ENCODE measurements at regions not wholly inside any gene's neighbourhood (a gene's known extent, or its start where the extent isn't known, plus 50 kb on each side); places are given as distances from the start of the nearest gene placed in this dataset.

DNA sequence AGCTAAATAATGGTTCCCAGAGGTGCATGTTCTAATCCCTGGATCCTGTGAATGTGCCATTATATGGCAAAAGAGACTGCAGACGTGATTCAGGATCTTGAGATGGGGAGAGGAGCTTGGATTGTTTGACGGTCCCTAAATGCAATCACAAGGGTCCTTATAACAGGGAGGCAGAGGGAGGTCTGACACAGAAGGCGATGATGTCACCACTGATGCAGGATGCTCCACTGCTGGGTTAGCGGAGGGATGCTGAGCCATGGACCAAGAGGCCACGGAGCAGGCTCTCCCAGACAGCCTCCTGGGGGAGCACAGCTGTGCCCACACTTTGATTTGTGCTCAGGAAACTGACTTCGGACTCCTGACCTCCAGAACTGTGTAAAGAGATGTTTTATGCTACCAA lies 156.2 kb downstream of the UXS1 start (continued):
- TF ChIP-seq ZNF436 (CRISPR knock-in tag; IDR thresholded peaks at IDR 0.05) (no peak), SMARCC2 (IDR thresholded peaks at IDR 0.05; ENCODE audit: low read depth) (no peak), CBX8 (IDR thresholded peaks at IDR 0.05; ENCODE audit: borderline replicate concordance, extremely low read depth, low read depth, low read length, poor library complexity, severe bottlenecking) (no peak)

GRCh38 chr2:106037262-106037661 lies 156.8 kb downstream of the UXS1 start:
- in situ Hi-C loops (cut with MboI), result no loop called here
- Histone ChIP-seq H3K36me3 (ENCODE audit: control insufficient read depth, insufficient read depth, low read length) (no peaks in the 10 kb centered on the region), H3K4me3 (no peak overlapping the region), H3K4me1 (replicated peaks in 1 of 2; ENCODE audit: control insufficient read depth in 2 of 2, insufficient read depth in 2 of 2, low read length in 2 of 2) (no peaks in the 10 kb centered on the region), H3K27me3 (ENCODE audit: control insufficient read depth in 2 of 2, insufficient read depth in 2 of 2, low read length in 2 of 2) (peaks cover 0 to 18% of the 10 kb centered on the region in 2 experiments; a peak in 4 of 5 replicates), H3K9ac (ENCODE audit: insufficient read depth in 1 of 2, low read depth in 2 of 2, low read length in 2 of 2) (no peak overlapping the region), H2AFZ (ENCODE audit: low read depth, low read length) (no peak overlapping the region), H3K27ac (ENCODE audit: extremely low read depth, low read depth, low read length) (no peak overlapping the region), H3K79me2 (ENCODE audit: control insufficient read depth, insufficient read depth, low read length) (no peaks in the 10 kb centered on the region), H3K4me2 (ENCODE audit: insufficient read depth, low read length) (no peak overlapping the region), H3K9me3 (replicated peaks; ENCODE audit: control insufficient read depth, insufficient read depth, low read depth, low read length) (no peaks in the 10 kb centered on the region), H4K20me1 (replicated peaks; ENCODE audit: control insufficient read depth, insufficient read depth, low read length) (no peaks in the 10 kb centered on the region), H3K9me1 (ENCODE audit: control insufficient read depth, insufficient read depth, low read length) (no peaks in the 10 kb centered on the region)
- ChIA-PET POLR2A (interaction anchor here (0.8 kb wide), 1 partner anchor 1716 kb away, joined by 4 read pairs; no protein-coding TSS in a partner anchor), CTCF (ENCODE audit: low intra/inter-chr PET ratio) (no interaction called here)
- 0% methylated on average over 1 of the region's 1 CpG for WGBS (ENCODE audit: insufficient coverage, low coverage, missing lambda C conversion rate)
- ATAC-seq (no peak), DNase-seq (ENCODE audit: extremely low read depth in 1 of 4, low spot score in 3 of 4) (no peak), FAIRE-seq (no peak)
- no TSS peak for BruUV-seq (replicated peaks)
- intact Hi-C loops (cut with micrococcal nuclease), result no loop called here
- TF ChIP-seq, protein P1, sequence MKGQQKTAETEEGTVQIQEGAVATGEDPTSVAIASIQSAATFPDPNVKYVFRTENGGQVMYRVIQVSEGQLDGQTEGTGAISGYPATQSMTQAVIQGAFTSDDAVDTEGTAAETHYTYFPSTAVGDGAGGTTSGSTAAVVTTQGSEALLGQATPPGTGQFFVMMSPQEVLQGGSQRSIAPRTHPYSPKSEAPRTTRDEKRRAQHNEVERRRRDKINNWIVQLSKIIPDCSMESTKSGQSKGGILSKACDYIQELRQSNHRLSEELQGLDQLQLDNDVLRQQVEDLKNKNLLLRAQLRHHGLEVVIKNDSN (CRISPR knock-in tag; IDR thresholded peaks at IDR 0.05), result no peak
- TF ChIP-seq FOXK2 (conservative IDR thresholded peaks at IDR 0.05 in 1 of 2, IDR thresholded peaks at IDR 0.05 in 1 of 2; ENCODE audit: low read depth in 2 of 2), result no peak
- TF ChIP-seq, protein P2, sequence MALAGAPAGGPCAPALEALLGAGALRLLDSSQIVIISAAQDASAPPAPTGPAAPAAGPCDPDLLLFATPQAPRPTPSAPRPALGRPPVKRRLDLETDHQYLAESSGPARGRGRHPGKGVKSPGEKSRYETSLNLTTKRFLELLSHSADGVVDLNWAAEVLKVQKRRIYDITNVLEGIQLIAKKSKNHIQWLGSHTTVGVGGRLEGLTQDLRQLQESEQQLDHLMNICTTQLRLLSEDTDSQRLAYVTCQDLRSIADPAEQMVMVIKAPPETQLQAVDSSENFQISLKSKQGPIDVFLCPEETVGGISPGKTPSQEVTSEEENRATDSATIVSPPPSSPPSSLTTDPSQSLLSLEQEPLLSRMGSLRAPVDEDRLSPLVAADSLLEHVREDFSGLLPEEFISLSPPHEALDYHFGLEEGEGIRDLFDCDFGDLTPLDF (CRISPR knock-in tag; IDR thresholded peaks at IDR 0.05), result no peak
- TF ChIP-seq, protein P3, sequence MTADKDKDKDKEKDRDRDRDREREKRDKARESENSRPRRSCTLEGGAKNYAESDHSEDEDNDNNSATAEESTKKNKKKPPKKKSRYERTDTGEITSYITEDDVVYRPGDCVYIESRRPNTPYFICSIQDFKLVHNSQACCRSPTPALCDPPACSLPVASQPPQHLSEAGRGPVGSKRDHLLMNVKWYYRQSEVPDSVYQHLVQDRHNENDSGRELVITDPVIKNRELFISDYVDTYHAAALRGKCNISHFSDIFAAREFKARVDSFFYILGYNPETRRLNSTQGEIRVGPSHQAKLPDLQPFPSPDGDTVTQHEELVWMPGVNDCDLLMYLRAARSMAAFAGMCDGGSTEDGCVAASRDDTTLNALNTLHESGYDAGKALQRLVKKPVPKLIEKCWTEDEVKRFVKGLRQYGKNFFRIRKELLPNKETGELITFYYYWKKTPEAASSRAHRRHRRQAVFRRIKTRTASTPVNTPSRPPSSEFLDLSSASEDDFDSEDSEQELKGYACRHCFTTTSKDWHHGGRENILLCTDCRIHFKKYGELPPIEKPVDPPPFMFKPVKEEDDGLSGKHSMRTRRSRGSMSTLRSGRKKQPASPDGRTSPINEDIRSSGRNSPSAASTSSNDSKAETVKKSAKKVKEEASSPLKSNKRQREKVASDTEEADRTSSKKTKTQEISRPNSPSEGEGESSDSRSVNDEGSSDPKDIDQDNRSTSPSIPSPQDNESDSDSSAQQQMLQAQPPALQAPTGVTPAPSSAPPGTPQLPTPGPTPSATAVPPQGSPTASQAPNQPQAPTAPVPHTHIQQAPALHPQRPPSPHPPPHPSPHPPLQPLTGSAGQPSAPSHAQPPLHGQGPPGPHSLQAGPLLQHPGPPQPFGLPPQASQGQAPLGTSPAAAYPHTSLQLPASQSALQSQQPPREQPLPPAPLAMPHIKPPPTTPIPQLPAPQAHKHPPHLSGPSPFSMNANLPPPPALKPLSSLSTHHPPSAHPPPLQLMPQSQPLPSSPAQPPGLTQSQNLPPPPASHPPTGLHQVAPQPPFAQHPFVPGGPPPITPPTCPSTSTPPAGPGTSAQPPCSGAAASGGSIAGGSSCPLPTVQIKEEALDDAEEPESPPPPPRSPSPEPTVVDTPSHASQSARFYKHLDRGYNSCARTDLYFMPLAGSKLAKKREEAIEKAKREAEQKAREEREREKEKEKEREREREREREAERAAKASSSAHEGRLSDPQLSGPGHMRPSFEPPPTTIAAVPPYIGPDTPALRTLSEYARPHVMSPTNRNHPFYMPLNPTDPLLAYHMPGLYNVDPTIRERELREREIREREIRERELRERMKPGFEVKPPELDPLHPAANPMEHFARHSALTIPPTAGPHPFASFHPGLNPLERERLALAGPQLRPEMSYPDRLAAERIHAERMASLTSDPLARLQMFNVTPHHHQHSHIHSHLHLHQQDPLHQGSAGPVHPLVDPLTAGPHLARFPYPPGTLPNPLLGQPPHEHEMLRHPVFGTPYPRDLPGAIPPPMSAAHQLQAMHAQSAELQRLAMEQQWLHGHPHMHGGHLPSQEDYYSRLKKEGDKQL (CRISPR knock-in tag; IDR thresholded peaks at IDR 0.05; ENCODE audit: borderline replicate concordance), result no peak
- no peak for TF ChIP-seq ZNF124 (CRISPR knock-in tag; IDR thresholded peaks at IDR 0.05)
- no peak for TF ChIP-seq NR2F6 (CRISPR knock-in tag; IDR thresholded peaks at IDR 0.05)
- TF ChIP-seq XRCC4 (IDR thresholded peaks at IDR 0.05; ENCODE audit: extremely low read depth, insufficient read depth, insufficient read length), result no peak
- TF ChIP-seq POLR2B (IDR thresholded peaks at IDR 0.05; ENCODE audit: low read depth, partially characterized antibody), result no peak
- no peak for TF ChIP-seq ZNF79 (CRISPR knock-in tag; IDR thresholded peaks at IDR 0.05; ENCODE audit: low read depth)
- TF ChIP-seq MYC (IDR thresholded peaks at IDR 0.05; ENCODE audit: low read depth, low read length), result no peak
- no peak for TF ChIP-seq MYC (CRISPR knock-in tag; IDR thresholded peaks at IDR 0.05; ENCODE audit: borderline replicate concordance, low read depth)
